ENCODE measurements at regions not wholly inside any gene's neighbourhood (a gene's known extent, or its start where the extent isn't known, plus 50 kb on each side); places are given as distances from the start of the nearest gene placed in this dataset.
A peak's percentile ranks its signal among the peaks of the same experiment; 100 is the strongest.

DNA sequence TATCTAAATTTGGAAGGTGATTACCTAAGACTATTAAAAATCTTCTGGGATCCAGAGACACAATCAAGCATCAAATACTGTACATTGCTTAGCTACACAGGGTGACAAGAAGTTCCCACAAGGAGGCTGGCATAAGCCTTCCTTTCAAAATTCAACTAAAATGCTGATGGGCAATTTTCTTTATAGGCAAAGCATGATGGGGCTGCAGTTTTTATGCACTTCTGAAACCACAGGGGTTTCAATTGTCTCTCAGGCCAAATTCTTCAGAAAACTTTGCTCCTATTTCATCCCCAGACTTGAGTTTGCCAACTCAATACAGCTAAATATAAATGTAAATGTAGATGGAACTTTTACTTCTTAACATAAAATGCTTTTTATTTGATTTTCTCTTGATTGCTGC lies 241.6 kb downstream of the ZPLD1 start:
- H3K4me1 ChIP-seq (replicated peaks in 1 of 4; ENCODE audit: control insufficient read depth in 3 of 4, insufficient read depth in 4 of 4, low read length in 3 of 4) = peaks cover 2 to 5% (median 4%) of the 10 kb centered on the region in 4 experiments; a peak in 4 of 7 replicates
- H2BK15ac ChIP-seq (ENCODE audit: low read length) = no peak overlapping the region
- H3K79me1 ChIP-seq (ENCODE audit: low read depth, low read length) = no peaks in the 10 kb centered on the region
- H3K18ac ChIP-seq (ENCODE audit: extremely low read depth, low read length) = peak overlapping the region; percentile 21; the same call in 1 of the 2 replicates
- no peak for FAIRE-seq
- H2BK120ac ChIP-seq (replicated peaks; ENCODE audit: low read depth, low read length) = no peak overlapping the region
- ChIA-PET CTCF (ENCODE audit: partially characterized antibody) (no interaction called here), POLR2A (ENCODE audit: partially characterized antibody) (no interaction called here)
- H3K23me2 ChIP-seq (ENCODE audit: low read depth, low read length) = no peaks in the 10 kb centered on the region
- H3K9me3 ChIP-seq (ENCODE audit: insufficient read depth in 2 of 2, low read depth in 1 of 2, low read length in 1 of 2) = no peaks in the 10 kb centered on the region
- H3K23ac ChIP-seq (ENCODE audit: insufficient read length) = no peak overlapping the region
- no peaks in the 10 kb centered on the region for H4K20me1 ChIP-seq (replicated peaks in 1 of 2; ENCODE audit: control insufficient read depth in 1 of 2, insufficient read depth in 2 of 2, low read length in 2 of 2)
- no peak for DNase-seq (ENCODE audit: low read depth in 1 of 2, low spot score in 2 of 2)
- H3K4ac ChIP-seq (replicated peaks; ENCODE audit: insufficient read length, low read depth, low read length) = no peak overlapping the region
- H2AFZ ChIP-seq (ENCODE audit: low read length) = no peak overlapping the region
- H4K91ac ChIP-seq (replicated peaks; ENCODE audit: insufficient read length, low read length) = no peak overlapping the region
- peaks cover 0 to 1% (median 0%) of the 10 kb centered on the region in 4 experiments; a peak in 1 of 7 replicates for H3K27me3 ChIP-seq (replicated peaks in 1 of 4; ENCODE audit: control insufficient read depth in 3 of 4, extremely low read depth in 1 of 4, insufficient read depth in 3 of 4, low read length in 3 of 4)
- no peak overlapping the region for H2AK5ac ChIP-seq (ENCODE audit: low read depth, low read length)
- no peak overlapping the region for H4K5ac ChIP-seq (ENCODE audit: insufficient read length, low read depth, low read length)
- H2BK12ac ChIP-seq (ENCODE audit: low read depth, low read length) = no peak overlapping the region
- H3K14ac ChIP-seq (ENCODE audit: insufficient read length) = no peak overlapping the region
- no peak overlapping the region for H3K4me3 ChIP-seq (ENCODE audit: extremely low read depth in 1 of 4, insufficient read depth in 2 of 4, low read depth in 3 of 4, low read length in 4 of 4)
- no peaks in the 10 kb centered on the region for H3K36me3 ChIP-seq (ENCODE audit: control insufficient read depth in 2 of 4, insufficient read depth in 4 of 4, low read length in 3 of 4)
- H3K56ac ChIP-seq (replicated peaks; ENCODE audit: insufficient read length, low read depth, low read length) = no peak overlapping the region
- no peak overlapping the region for H3K9ac ChIP-seq (replicated peaks in 1 of 4; ENCODE audit: extremely low read depth in 1 of 4, low read depth in 3 of 4, low read length in 3 of 4)
- H2BK5ac ChIP-seq (ENCODE audit: low read depth, low read length) = no peak overlapping the region
- H2BK20ac ChIP-seq (ENCODE audit: low read length) = no peak overlapping the region
- no peak overlapping the region for H3K27ac ChIP-seq (ENCODE audit: low read depth, low read length)
- TF ChIP-seq POU5F1 (IDR thresholded peaks at IDR 0.05; ENCODE audit: low read depth, low read length) (no peak), EZH2 (IDR thresholded peaks at IDR 0.05; ENCODE audit: low read depth, low read length, severe bottlenecking) (no peak), FOSL1 (IDR thresholded peaks at IDR 0.05; ENCODE audit: insufficient read depth, low read depth, low read length) (no peak), CTBP2 (IDR thresholded peaks at IDR 0.05; ENCODE audit: borderline replicate concordance, insufficient read depth, insufficient read length, low read length) (no peak), GABPA (IDR thresholded peaks at IDR 0.05; ENCODE audit: borderline replicate concordance, insufficient read depth, low read length) (no peak)
- TF ChIP-seq, protein P1, sequence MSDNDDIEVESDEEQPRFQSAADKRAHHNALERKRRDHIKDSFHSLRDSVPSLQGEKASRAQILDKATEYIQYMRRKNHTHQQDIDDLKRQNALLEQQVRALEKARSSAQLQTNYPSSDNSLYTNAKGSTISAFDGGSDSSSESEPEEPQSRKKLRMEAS (IDR thresholded peaks at IDR 0.05) = no peak
- H3K4me2 ChIP-seq (ENCODE audit: insufficient read depth in 1 of 2, low read depth in 2 of 2, low read length in 2 of 2) = no peak overlapping the region
- no peak overlapping the region for H4K8ac ChIP-seq (ENCODE audit: extremely low read depth, insufficient read depth, low read length)
- H3K79me2 ChIP-seq (ENCODE audit: control insufficient read depth in 1 of 2, insufficient read depth in 2 of 2, low read length in 2 of 2) = no peaks in the 10 kb centered on the region
